ENCODE measurements at regions not wholly inside any gene's neighbourhood (a gene's known extent, or its start where the extent isn't known, plus 50 kb on each side); places are given as distances from the start of the nearest gene placed in this dataset.

- DNase-seq, result no peak
Measured at GRCh38 chr22:48891688-48892577, 935.7 kb downstream of the BRD1 start.

- no peak for DNase-seq
Measured at GRCh38 chr22:48890693-48891554, 936.7 kb downstream of the BRD1 start.

GRCh38 chr22:48889887-48890692, 937.6 kb downstream of the BRD1 start:
- DNase-seq, result no peak

GRCh38 chr22:48889209-48889830, 938.4 kb downstream of the BRD1 start:
- DNase-seq, result no peak

- no peak for DNase-seq
Measured at GRCh38 chr22:48888466-48889208, 939.0 kb downstream of the BRD1 start.

GRCh38 chr22:48887394-48888332, 940.0 kb downstream of the BRD1 start:
- DNase-seq, result no peak

- peak; percentile 67 for DNase-seq
Measured at GRCh38 chr22:48886604-48887393, 940.9 kb downstream of the BRD1 start.

- DNase-seq, result peak; percentile 35
Measured at GRCh38 chr22:48885919-48886305, 941.8 kb downstream of the BRD1 start.

- DNase-seq, result no peak
Measured at GRCh38 chr22:48885271-48885918, 942.3 kb downstream of the BRD1 start.

GRCh38 chr22:48884786-48885185, 942.9 kb downstream of the BRD1 start:
- DNase-seq, result no peak

- no peak for DNase-seq
Measured at GRCh38 chr22:48884324-48884723, 943.3 kb downstream of the BRD1 start.

- no peak for DNase-seq
Measured at GRCh38 chr22:48883211-48883960, 944.3 kb downstream of the BRD1 start.

GRCh38 chr22:48882636-48883200, 945.0 kb downstream of the BRD1 start:
- no peak for DNase-seq

- DNase-seq, result no peak
Measured at GRCh38 chr22:48881326-48881980, 946.2 kb downstream of the BRD1 start.

GRCh38 chr22:48880749-48881148, 946.9 kb downstream of the BRD1 start:
- DNase-seq, result no peak

GRCh38 chr22:48876951-48877350, 950.7 kb downstream of the BRD1 start:
- no peak for DNase-seq

GRCh38 chr22:48874956-48875355, 952.7 kb downstream of the BRD1 start:
- DNase-seq, result no peak

GRCh38 chr22:48873191-48873520, 954.5 kb downstream of the BRD1 start:
- no peak for DNase-seq
